Pancreas (tissue), 10 donors: ENCODE measurements at regions not wholly inside any gene's neighbourhood (a gene's known extent, or its start where the extent isn't known, plus 50 kb on each side); places are given as distances from the start of the nearest gene placed in this dataset.

Source experiments
- ATAC-seq, 4 donors: fragments of 200-7000 bp; cut with Tn5 transposase; one replicate each; pipeline versions ENCODE4 v1.8.0 to v1.9.1; 2020; ENCODE audit warnings: mild to moderate bottlenecking in 4 of 4, moderate library complexity in 4 of 4
- DNase-seq, 6 donors: peaks; one replicate each; pipeline ENCODE4 v3.0.0-alpha.2; 2020
- FAIRE-seq: peaks from 2 replicates; lab custom pipeline; 2012; peaks lifted over from hg19 to GRCh38; lab: Jason Lieb, UNC
- H3K27ac ChIP-seq, 4 donors: fragments of 200-600 bp; sonication (generic); 1 replicate in 3 of 4; 2 replicates in 1 of 4; pipeline versions ENCODE4 v1.5.0 to v1.8.0; 2020
- H3K27me3 ChIP-seq, 4 donors: fragments of 200-600 bp; one replicate each; pipeline ENCODE4 v1.8.0; 2021
- H3K36me3 ChIP-seq, 3 donors: fragments of 200-600 bp; sonication (generic) in 1 of 3; one replicate each; pipeline versions ENCODE4 v1.5.0 to v1.8.0; 2020 to 2021
- H3K4me1 ChIP-seq, 3 donors: fragments of 200-600 bp; one replicate each; pipeline ENCODE4 v1.8.0; 2021
- H3K4me3 ChIP-seq, 4 donors: fragments of 200-600 bp; sonication (generic) in 2 of 4; one replicate each; pipeline versions ENCODE4 v1.5.0 to v1.8.0; 2020 to 2021
- H3K9me3 ChIP-seq, 4 donors: fragments of 200-600 bp; one replicate each; pipeline ENCODE4 v1.8.0; 2021
- WGBS, 2 donors: extraction: QIAGEN DNeasy Blood & Tissue Kit; methylation state at CpG; one replicate each; pipeline ENCODE4 v1.1.7; 2013; 5-methylcytosine and 5-hydroxymethylcytosine counted together
- intact Hi-C, 3 donors: fragments of 100-400 bp; cut with DNase I; formaldehyde crosslinking; loops; one replicate each; pipeline versions ENCODE4 v1.11.1 to v1.14.2; 2022
- TF ChIP-seq, protein P1 (sequence below), 4 donors: fragments of 200-600 bp; sonication (generic) in 3 of 4; IDR thresholded peaks; one replicate each; pipeline versions ENCODE4 v1.5.0 to v1.8.0; 2021; ENCODE audit warnings: antibody characterized with exemption in 4 of 4
- donor health status: healthy with polysubstance abuse.
- donor health status: DM: no; HTN: no; CAD: no; lungs with moderate emphysema.
- donor health status: DM: no; HTN: no; CAD: no.
- donor health status: control.
- donor health status: control.
- donor health status: Bipolar disorder and iron deficiency.
- donor health status: DM: yes; HTN: yes; CAD: no.
- donor health status: DM: no; HTN: no; CAD: no.
- donor health status: DM: no; HTN: no; CAD: no.
- donor health status: DM: yes; HTN: yes; CAD: no.

DNA sequence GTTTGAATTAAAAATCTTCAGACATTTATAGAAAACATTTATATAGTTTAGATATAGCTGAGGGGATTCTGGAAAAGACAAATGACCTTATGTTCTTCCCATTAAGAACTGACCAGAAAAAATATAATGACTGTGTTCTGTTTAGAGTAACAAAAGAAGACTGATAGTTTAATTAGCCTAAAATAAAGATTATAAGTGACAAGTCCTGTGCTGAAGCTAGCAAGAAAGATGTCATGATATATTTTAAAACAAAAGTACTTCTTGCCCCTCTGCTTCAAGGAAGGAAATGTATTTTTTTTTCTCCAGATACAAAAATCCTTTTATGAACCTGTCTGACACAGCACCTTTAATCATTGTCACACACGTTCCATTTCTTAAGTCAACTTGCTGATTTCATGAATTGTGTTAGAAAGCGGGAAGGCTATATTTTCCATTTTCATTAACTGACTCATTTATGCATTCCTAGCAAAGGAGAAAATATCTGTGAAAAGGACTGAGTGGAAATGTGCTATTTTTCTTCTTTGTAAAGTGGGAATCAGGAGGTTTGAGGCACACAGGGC lies 690.7 kb upstream of the GOT2 start:
- no peak for FAIRE-seq
- TF ChIP-seq, protein P1, sequence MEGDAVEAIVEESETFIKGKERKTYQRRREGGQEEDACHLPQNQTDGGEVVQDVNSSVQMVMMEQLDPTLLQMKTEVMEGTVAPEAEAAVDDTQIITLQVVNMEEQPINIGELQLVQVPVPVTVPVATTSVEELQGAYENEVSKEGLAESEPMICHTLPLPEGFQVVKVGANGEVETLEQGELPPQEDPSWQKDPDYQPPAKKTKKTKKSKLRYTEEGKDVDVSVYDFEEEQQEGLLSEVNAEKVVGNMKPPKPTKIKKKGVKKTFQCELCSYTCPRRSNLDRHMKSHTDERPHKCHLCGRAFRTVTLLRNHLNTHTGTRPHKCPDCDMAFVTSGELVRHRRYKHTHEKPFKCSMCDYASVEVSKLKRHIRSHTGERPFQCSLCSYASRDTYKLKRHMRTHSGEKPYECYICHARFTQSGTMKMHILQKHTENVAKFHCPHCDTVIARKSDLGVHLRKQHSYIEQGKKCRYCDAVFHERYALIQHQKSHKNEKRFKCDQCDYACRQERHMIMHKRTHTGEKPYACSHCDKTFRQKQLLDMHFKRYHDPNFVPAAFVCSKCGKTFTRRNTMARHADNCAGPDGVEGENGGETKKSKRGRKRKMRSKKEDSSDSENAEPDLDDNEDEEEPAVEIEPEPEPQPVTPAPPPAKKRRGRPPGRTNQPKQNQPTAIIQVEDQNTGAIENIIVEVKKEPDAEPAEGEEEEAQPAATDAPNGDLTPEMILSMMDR (IDR thresholded peaks at IDR 0.05): no peak
- Histone ChIP-seq H3K4me3 (no peak overlapping the region), H3K36me3 (no peaks in the 10 kb centered on the region), H3K4me1 (no peaks in the 10 kb centered on the region), H3K27me3 (no peaks in the 10 kb centered on the region), H3K9me3 (no peaks in the 10 kb centered on the region), H3K27ac (no peak overlapping the region)
- ATAC-seq: no peak
- no peak for DNase-seq
- WGBS, 2 donors: 23 to 41% methylated on average over 2 of the region's 2 CpGs
- intact Hi-C loops: no loop called here

DNA sequence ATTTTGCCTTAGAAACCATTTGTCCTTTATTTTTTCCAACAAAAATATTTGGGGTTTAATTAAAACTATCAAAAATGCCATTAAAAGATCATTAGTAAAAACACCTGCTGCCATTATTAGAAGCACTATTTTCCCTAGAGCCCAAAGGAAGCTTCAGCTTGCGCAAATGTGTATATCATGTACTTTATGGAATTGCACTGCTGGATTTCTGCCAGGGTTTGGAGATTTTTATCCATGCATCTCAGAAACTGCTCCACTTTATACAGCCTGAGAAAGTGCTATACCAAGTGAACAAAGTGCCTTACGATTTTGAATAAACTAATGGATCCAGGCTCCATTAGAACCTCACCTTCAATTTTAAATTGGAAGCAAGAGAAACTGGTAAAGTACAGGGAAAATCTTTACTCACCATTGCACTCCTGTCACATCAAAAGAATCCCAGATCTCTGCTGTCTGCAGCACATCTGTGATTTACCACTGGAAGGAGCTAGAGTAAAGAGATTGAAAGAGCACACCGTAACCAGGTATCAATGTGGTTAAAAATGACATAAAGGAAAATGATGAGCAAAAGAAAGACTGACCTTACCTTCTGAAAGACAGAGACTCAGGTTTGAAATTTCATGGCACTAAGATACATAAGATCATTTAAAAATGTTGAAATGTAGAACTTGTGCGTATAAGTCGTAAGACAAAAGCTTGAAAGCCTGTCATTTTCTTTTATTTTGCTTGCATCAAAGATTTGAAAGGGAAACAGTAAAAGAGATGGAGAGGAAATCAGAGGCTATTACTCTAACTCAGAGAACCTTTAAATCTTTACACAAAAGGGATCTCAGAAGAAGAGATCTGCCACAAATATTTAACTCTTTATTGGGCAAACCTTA lies 678.1 kb upstream of the GOT2 start:
- TF ChIP-seq, protein P1 (IDR thresholded peaks at IDR 0.05): no peak
- DNase-seq: no peak
- WGBS, 2 donors: 37 to 38% methylated on average over 5 of the region's 5 CpGs

DNA sequence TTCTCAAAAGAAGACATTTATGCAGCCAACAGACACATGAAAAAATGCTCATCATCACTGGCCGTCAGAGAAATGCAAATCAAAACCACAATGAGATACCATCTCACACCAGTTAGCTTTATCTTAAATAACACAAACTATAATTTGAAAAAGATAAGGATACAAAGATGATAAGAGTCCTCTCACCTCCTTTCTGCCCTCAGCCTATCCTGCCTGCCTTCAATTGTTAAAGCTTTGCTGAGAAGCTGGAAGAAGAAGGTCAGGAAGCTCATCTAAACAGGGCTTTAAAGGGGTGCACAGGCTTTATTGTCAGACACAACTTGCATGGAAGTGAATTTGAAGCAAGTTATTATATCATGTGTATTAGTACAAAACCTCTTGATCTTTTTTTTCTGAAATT lies 676.3 kb upstream of the GOT2 start:
- DNase-seq: no peak
- intact Hi-C loops: no loop called here
- Histone ChIP-seq H3K4me3 (no peak overlapping the region), H3K36me3 (no peaks in the 10 kb centered on the region), H3K27me3 (no peaks in the 10 kb centered on the region), H3K27ac (no peak overlapping the region), H3K9me3 (no peaks in the 10 kb centered on the region), H3K4me1 (no peaks in the 10 kb centered on the region)
- TF ChIP-seq, protein P1 (IDR thresholded peaks at IDR 0.05): no peak
- 18 to 31% methylated on average over 1 of the region's 1 CpG for WGBS, 2 donors
- no peak for ATAC-seq
- FAIRE-seq: no peak

More for the DNA sequence above, 678.1 kb upstream of the GOT2 start:
- ATAC-seq: no peak
- intact Hi-C loops: no loop called here
- H3K4me3 ChIP-seq: no peak overlapping the region
- no peaks in the 10 kb centered on the region for H3K4me1 ChIP-seq
- no peaks in the 10 kb centered on the region for H3K36me3 ChIP-seq
- FAIRE-seq: no peak
- no peaks in the 10 kb centered on the region for H3K27me3 ChIP-seq
- H3K9me3 ChIP-seq: no peaks in the 10 kb centered on the region
- H3K27ac ChIP-seq: no peak overlapping the region

DNA sequence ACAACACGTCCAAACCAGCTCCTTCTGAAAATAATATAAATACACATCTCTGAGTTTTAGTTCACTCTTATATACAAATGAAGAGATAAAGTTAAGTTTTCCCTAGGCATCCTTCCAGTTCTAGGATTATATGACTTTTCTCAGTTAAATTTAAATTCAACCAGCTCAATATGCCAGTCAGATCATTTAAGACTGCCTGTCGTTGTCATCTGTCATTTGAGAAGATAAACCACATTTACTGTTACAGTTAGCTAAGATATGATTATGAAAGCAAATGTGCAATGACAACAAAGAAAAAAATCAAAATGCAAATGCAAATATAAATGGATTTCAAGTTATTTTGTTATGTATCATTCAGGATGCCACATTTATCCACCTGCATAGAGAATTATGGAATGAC lies 671.7 kb upstream of the GOT2 start:
- Histone ChIP-seq H3K27me3 (no peaks in the 10 kb centered on the region), H3K4me1 (no peaks in the 10 kb centered on the region), H3K9me3 (no peaks in the 10 kb centered on the region), H3K4me3 (no peak overlapping the region), H3K27ac (no peak overlapping the region), H3K36me3 (no peaks in the 10 kb centered on the region)
- intact Hi-C loops: no loop called here
- WGBS, 2 donors: 47 to 54% methylated on average over 2 of the region's 2 CpGs
- TF ChIP-seq, protein P1 (IDR thresholded peaks at IDR 0.05): no peak
- no peak for ATAC-seq
- no peak for FAIRE-seq
- no peak for DNase-seq

DNA sequence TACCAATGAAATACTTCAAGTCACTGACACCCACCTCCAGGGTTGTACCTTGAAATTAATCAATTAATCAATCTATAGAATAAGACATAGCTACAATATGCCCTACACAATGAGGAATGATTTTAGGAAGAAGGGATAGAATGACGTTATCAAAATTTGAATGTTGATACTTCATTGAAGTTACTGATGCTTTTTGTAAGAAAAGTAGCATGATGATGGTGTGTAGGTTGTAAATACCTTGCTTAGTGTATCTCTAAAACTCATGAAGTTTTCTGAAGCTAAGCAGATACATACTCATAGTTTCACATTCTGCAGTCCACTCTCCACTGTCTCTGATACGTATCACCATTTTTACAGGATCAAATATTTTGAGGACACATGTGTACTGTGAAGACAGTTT lies 670.4 kb upstream of the GOT2 start:
- no peaks in the 10 kb centered on the region for H3K36me3 ChIP-seq
- H3K27me3 ChIP-seq: no peaks in the 10 kb centered on the region
- no peaks in the 10 kb centered on the region for H3K9me3 ChIP-seq
- WGBS, 2 donors: 55 to 68% methylated on average over 2 of the region's 2 CpGs
- no peak overlapping the region for H3K27ac ChIP-seq
- DNase-seq (no peak), ATAC-seq (no peak), FAIRE-seq (no peak)
- TF ChIP-seq, protein P1 (IDR thresholded peaks at IDR 0.05): no peak
- no peaks in the 10 kb centered on the region for H3K4me1 ChIP-seq
- intact Hi-C loops: no loop called here
- no peak overlapping the region for H3K4me3 ChIP-seq
